Progenitor cell of endocrine pancreas (in vitro differentiated cells): ENCODE measurements at regions not wholly inside any gene's neighbourhood (a gene's known extent, or its start where the extent isn't known, plus 50 kb on each side); places are given as distances from the start of the nearest gene placed in this dataset.

ENCODE experiments used
- DNase-seq: peaks from one replicate; pipeline ENCODE4 v3.0.0; 2021; ENCODE audit warnings: low spot score; ENCODE audit not compliant: unreplicated experiment
- H3K27ac Mint-ChIP-seq: 2 replicates; pipeline ENCODE4 v1.8.0; 2021; ENCODE audit warnings: mild to moderate bottlenecking, moderate library complexity, mixed read lengths
- H3K27me3 Mint-ChIP-seq: 2 replicates; pipeline ENCODE4 v1.8.0; 2021; ENCODE audit warnings: mixed read lengths
- H3K36me3 Mint-ChIP-seq: 2 replicates; pipeline ENCODE4 v1.8.0; 2022; ENCODE audit warnings: mixed read lengths; ENCODE audit not compliant: insufficient read depth
- H3K4me1 Mint-ChIP-seq: 2 replicates; pipeline ENCODE4 v1.8.0; 2021; ENCODE audit warnings: low read depth, mixed read lengths
- H3K4me3 Mint-ChIP-seq: 2 replicates; pipeline ENCODE4 v1.8.0; 2021; ENCODE audit warnings: low read depth, mild to moderate bottlenecking, moderate library complexity, mixed read lengths
- H3K9me3 Mint-ChIP-seq: 2 replicates; pipeline ENCODE4 v1.8.0; 2021; ENCODE audit warnings: low read depth, mixed read lengths
- CTCF ChIP-seq: fragments of 200-600 bp; sonication (generic); IDR thresholded peaks from one replicate; pipeline ENCODE4 v1.5.0; 2021; ENCODE audit warnings: antibody characterized with exemption, mild to moderate bottlenecking; ENCODE audit not compliant: unreplicated experiment

GRCh38 chr5:152607401-152608160 lies 202.5 kb upstream of the NMUR2 start:
- Mint-ChIP-seq H3K4me3 (no peak overlapping the region), H3K36me3 (no peaks in the 10 kb centered on the region), H3K27me3 (no peaks in the 10 kb centered on the region), H3K4me1 (no peaks in the 10 kb centered on the region), H3K9me3 (peaks cover 9% of the 10 kb centered on the region), H3K27ac (no peak overlapping the region)
- DNase-seq: no peak
- TF ChIP-seq CTCF: no peak

GRCh38 chr5:152608458-152608857 lies 203.4 kb upstream of the NMUR2 start:
- TF ChIP-seq CTCF: no peak
- no peak for DNase-seq
- H3K4me3 Mint-ChIP-seq: no peak overlapping the region
- H3K4me1 Mint-ChIP-seq: no peaks in the 10 kb centered on the region
- no peak overlapping the region for H3K27ac Mint-ChIP-seq
- H3K27me3 Mint-ChIP-seq: no peaks in the 10 kb centered on the region
- H3K9me3 Mint-ChIP-seq: peaks cover 9% of the 10 kb centered on the region
- H3K36me3 Mint-ChIP-seq: no peaks in the 10 kb centered on the region

GRCh38 chr5:152619756-152620155 lies 214.7 kb upstream of the NMUR2 start:
- TF ChIP-seq CTCF: no peak
- H3K36me3 Mint-ChIP-seq: no peaks in the 10 kb centered on the region
- peaks cover 11% of the 10 kb centered on the region for H3K4me1 Mint-ChIP-seq
- H3K4me3 Mint-ChIP-seq: no peak overlapping the region
- no peak overlapping the region for H3K27ac Mint-ChIP-seq
- peaks cover 6% of the 10 kb centered on the region for H3K9me3 Mint-ChIP-seq
- H3K27me3 Mint-ChIP-seq: no peaks in the 10 kb centered on the region
- DNase-seq: no peak

- H3K36me3 Mint-ChIP-seq: no peaks in the 10 kb centered on the region
- no peak overlapping the region for H3K27ac Mint-ChIP-seq
- peaks cover 13% of the 10 kb centered on the region for H3K4me1 Mint-ChIP-seq
- no peak overlapping the region for H3K4me3 Mint-ChIP-seq
- no peaks in the 10 kb centered on the region for H3K27me3 Mint-ChIP-seq
- H3K9me3 Mint-ChIP-seq: peaks cover 4% of the 10 kb centered on the region
- no peak for DNase-seq
- TF ChIP-seq CTCF: no peak
Measured at GRCh38 chr5:152622628-152623027, 217.5 kb upstream of the NMUR2 start.

- DNase-seq: no peak
- H3K4me1 Mint-ChIP-seq: peaks cover 13% of the 10 kb centered on the region
- H3K27ac Mint-ChIP-seq: peak overlapping the region; percentile 50
- H3K4me3 Mint-ChIP-seq: no peak overlapping the region
- TF ChIP-seq CTCF: no peak
- H3K9me3 Mint-ChIP-seq: no peaks in the 10 kb centered on the region
- no peaks in the 10 kb centered on the region for H3K36me3 Mint-ChIP-seq
- H3K27me3 Mint-ChIP-seq: no peaks in the 10 kb centered on the region
Measured at GRCh38 chr5:152623951-152624350, 218.9 kb upstream of the NMUR2 start.
